Ovary (tissue), 7 donors: ENCODE measurements at regions not wholly inside any gene's neighbourhood (a gene's known extent, or its start where the extent isn't known, plus 50 kb on each side); places are given as distances from the start of the nearest gene placed in this dataset.

Experiments used
- DNase-seq, 5 donors: peaks; one replicate each; pipeline ENCODE4 v3.0.0-alpha.2; 2019 to 2020
- H3K27ac ChIP-seq, 2 donors: fragments of 200-600 bp; one replicate each; pipeline versions ENCODE4 v1.5.1 to v1.8.0; 2019 to 2022
- H3K27me3 ChIP-seq: fragments of 200-600 bp; one replicate; pipeline ENCODE4 v1.8.0; 2022
- H3K36me3 ChIP-seq: fragments of 200-600 bp; sonication (generic); one replicate; pipeline ENCODE4 v1.5.1; 2019
- H3K4me1 ChIP-seq: one replicate; pipeline ENCODE4 v1.8.1; 2013; ENCODE audit warnings: mild to moderate bottlenecking, moderate library complexity; ENCODE audit not compliant: insufficient read depth
- H3K4me3 ChIP-seq: fragments of 200-600 bp; sonication (generic); one replicate; pipeline ENCODE4 v1.5.1; 2017
- H3K9me3 ChIP-seq, 2 donors: fragments of 200-600 bp in 1 of 2; sonication (generic) in 1 of 2; one replicate each; pipeline versions ENCODE4 v1.5.1 to v1.8.1; 2013 to 2019; ENCODE audit warnings: mild to moderate bottlenecking in 1 of 2, moderate library complexity in 1 of 2
- EP300 ChIP-seq: sonication (generic); formaldehyde crosslinking; IDR thresholded peaks from one replicate; pipeline ENCODE4 v1.6.1; 2017; ENCODE audit warnings: antibody characterized with exemption
- POLR2A ChIP-seq: fragments of 450-650 bp; IDR thresholded peaks from one replicate; pipeline ENCODE4 v1.6.1; 2017; ENCODE audit warnings: antibody characterized with exemption, mild to moderate bottlenecking, moderate library complexity
- WGBS, 3 donors: extraction: QIAGEN DNeasy Blood & Tissue Kit in 1 of 3; methylation state at CpG; one replicate each; pipeline versions ENCODE4 v1.1.5 to v1.1.7; 2013 to 2017; 5-methylcytosine and 5-hydroxymethylcytosine counted together
- intact Hi-C, 4 donors: fragments of 100-400 bp; cut with DNase I; formaldehyde crosslinking; loops; one replicate each; pipeline versions ENCODE4 v1.11.0 to v1.15.1; 2022 to 2023
- TF ChIP-seq, protein P1 (sequence below), 3 donors: fragments of 450-650 bp in 2 of 3; fragments of 200-600 bp in 1 of 3; IDR thresholded peaks; one replicate each; pipeline versions ENCODE4 v1.5.1 to v1.8.0; 2016 to 2022; ENCODE audit warnings: antibody characterized with exemption in 3 of 3, mild to moderate bottlenecking in 1 of 3
- donor health status: DM: no; HTN: no; CAD: no; lungs with moderate emphysema.
- donor health status: DM: no; HTN: no; CAD: no.
- donor health status: Bipolar disorder and iron deficiency.
- donor health status: DM: no; HTN: no; CAD: no.
- donor health status: DM: yes; HTN: yes; CAD: no.

DNA sequence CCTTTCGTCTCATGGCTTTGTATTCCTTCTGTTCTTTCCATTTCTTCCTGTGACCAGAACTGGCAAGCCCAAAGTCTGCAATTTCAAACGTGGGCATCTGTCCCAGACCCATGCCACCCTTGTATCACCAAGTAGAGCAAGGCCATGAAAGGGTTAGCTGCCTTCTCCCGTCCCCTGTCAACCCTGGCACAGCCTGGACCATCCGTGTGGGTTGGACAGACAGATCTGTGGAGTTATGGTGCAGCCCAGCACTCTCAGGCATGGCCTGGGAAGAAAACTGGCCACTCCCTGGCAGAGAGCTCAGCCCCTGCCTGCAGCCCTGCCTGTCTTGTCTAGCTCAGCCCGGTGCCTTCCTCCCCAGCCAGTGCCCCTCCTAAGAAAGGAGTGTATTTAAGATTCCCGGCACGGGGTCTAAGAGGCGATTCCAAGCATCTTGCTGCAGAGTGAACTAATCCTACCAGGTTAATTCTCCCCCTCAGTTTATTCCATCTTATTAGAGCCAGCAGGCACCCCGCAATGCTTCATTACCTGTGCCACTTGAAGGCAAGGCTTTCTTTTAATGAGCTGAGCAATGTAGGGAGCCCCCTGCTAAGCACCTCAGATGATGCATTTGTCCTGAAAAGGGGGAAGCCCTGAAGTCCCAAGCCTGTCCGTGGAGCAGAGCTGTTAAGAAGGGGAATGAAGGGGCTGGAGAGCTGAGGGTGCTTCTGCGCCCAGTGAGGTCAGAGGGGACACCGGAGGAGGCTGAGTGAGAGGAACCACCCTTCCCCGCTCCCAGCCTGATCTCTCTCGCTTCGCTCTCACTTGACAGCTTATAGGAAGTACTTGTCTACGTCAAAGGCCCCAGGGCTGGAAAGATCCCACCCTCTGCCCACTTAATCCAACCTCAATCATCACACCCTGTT, 130.6 kb downstream of the SPATA19 start:
- WGBS, 3 donors: 54 to 68% (median 66%) methylated on average over 16 of the region's 16 CpGs
- intact Hi-C loops: no loop called here
- no peaks in the 10 kb centered on the region for H3K4me1 ChIP-seq
- no peaks in the 10 kb centered on the region for H3K27me3 ChIP-seq
- H3K4me3 ChIP-seq: no peak overlapping the region
- no peaks in the 10 kb centered on the region for H3K9me3 ChIP-seq
- TF ChIP-seq, protein P1, sequence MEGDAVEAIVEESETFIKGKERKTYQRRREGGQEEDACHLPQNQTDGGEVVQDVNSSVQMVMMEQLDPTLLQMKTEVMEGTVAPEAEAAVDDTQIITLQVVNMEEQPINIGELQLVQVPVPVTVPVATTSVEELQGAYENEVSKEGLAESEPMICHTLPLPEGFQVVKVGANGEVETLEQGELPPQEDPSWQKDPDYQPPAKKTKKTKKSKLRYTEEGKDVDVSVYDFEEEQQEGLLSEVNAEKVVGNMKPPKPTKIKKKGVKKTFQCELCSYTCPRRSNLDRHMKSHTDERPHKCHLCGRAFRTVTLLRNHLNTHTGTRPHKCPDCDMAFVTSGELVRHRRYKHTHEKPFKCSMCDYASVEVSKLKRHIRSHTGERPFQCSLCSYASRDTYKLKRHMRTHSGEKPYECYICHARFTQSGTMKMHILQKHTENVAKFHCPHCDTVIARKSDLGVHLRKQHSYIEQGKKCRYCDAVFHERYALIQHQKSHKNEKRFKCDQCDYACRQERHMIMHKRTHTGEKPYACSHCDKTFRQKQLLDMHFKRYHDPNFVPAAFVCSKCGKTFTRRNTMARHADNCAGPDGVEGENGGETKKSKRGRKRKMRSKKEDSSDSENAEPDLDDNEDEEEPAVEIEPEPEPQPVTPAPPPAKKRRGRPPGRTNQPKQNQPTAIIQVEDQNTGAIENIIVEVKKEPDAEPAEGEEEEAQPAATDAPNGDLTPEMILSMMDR (IDR thresholded peaks at IDR 0.05): no peak
- no peak for TF ChIP-seq EP300
- TF ChIP-seq POLR2A: no peak
- H3K36me3 ChIP-seq: no peaks in the 10 kb centered on the region
- no peak overlapping the region for H3K27ac ChIP-seq
- DNase-seq: no peak

DNA sequence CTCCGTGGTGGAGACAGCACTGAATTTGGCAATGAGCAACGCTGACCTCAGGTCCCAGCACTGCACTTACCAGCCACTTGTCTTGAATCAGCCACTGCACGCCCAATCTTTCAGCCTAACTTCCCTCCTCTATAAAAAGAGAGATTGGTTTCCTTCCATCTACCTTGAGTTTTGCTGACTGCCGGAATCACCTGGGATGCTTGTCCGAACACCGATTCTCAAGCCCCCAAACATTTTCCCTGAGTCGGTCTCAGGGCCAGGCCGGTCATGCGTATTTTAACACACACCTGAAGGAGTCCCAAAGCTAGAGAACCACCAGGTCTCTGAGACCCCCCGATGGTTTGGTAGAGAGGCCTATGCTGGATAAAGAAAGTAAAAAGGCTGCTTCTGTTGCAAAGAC, 131.5 kb downstream of the SPATA19 start:
- no peak overlapping the region for H3K4me3 ChIP-seq
- no peaks in the 10 kb centered on the region for H3K9me3 ChIP-seq
- H3K36me3 ChIP-seq: no peaks in the 10 kb centered on the region
- DNase-seq: no peak
- H3K27me3 ChIP-seq: no peaks in the 10 kb centered on the region
- TF ChIP-seq, protein P1 (IDR thresholded peaks at IDR 0.05): no peak
- TF ChIP-seq POLR2A: no peak
- TF ChIP-seq EP300: no peak
- H3K27ac ChIP-seq: no peak overlapping the region
- 90 to 93% (median 93%) methylated on average over 10 of the region's 10 CpGs for WGBS, 3 donors
- H3K4me1 ChIP-seq: no peaks in the 10 kb centered on the region
- intact Hi-C loops: no loop called here

DNA sequence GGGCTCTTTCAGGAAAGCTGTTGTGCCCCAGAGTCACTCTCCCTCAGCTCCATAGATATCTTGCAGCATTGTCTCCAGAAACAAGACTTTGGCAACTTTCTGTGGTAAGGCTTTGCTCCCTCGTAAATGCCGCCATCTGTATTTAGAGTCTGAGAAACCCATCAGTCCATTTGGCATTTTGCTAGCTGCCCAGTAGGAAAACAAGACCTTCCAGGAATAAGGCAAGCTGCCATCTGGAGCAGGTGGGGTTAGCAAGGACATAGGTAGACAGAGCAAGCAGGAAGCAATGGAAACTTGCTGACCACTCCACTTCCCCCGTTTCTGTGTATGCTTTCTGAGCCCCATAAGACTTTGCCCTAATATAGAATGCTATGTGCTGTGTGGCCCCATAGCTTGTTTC, 131.9 kb downstream of the SPATA19 start:
- Histone ChIP-seq H3K4me3 (no peak overlapping the region), H3K9me3 (no peaks in the 10 kb centered on the region), H3K27ac (no peak overlapping the region), H3K27me3 (no peaks in the 10 kb centered on the region), H3K4me1 (no peaks in the 10 kb centered on the region), H3K36me3 (no peaks in the 10 kb centered on the region)
- DNase-seq: no peak
- intact Hi-C loops: no loop called here
- WGBS, 3 donors: 82 to 88% (median 86%) methylated on average over 3 of the region's 3 CpGs
- TF ChIP-seq EP300 (no peak), POLR2A (no peak)
- TF ChIP-seq, protein P1 (IDR thresholded peaks at IDR 0.05): no peak

DNA sequence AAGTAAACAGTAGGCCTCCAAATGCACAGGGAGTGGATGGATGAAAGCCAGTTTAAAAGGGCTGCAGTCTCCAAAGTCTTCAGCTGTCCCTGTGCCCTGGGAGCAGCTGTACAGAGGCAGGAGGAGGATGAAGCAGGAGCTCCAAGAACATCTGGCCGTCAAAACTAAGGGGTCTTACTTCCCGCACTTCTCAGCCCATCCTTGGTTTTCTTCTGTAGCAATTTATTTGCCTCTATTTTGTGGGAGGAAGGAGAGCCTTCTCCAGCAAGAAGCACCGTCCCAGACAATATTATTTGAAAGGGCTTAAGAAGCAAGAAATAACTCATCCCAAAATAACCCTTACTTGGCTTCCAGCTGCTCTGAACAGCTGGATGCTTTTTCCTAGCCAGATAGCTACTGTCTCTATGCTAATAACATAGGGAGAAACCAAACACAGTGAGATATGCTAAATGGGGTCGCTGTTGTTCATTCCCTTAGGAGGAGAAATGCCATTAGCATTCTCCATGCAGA, 133.2 kb downstream of the SPATA19 start:
- intact Hi-C loops: no loop called here
- no peak overlapping the region for H3K4me3 ChIP-seq
- H3K9me3 ChIP-seq: no peaks in the 10 kb centered on the region
- DNase-seq: no peak
- no peaks in the 10 kb centered on the region for H3K36me3 ChIP-seq
- H3K4me1 ChIP-seq: no peaks in the 10 kb centered on the region
- TF ChIP-seq, protein P1 (IDR thresholded peaks at IDR 0.05): no peak
- TF ChIP-seq POLR2A (no peak), EP300 (no peak)
- WGBS, 3 donors: 1 to 4% (median 1%) methylated on average over 4 of the region's 4 CpGs
- H3K27me3 ChIP-seq: no peaks in the 10 kb centered on the region
- H3K27ac ChIP-seq: no peak overlapping the region
